Esophagus squamous epithelium (tissue), 5 donors: ENCODE measurements at regions not wholly inside any gene's neighbourhood (a gene's known extent, or its start where the extent isn't known, plus 50 kb on each side); places are given as distances from the start of the nearest gene placed in this dataset.
"Not testable (repeated sequence)": the region's sequence is repeated elsewhere in the genome, so short reads cannot be mapped to it uniquely, and the experiment has no call there.

ENCODE experiments used
- DNase-seq: peaks from one replicate; lab custom pipeline; 2025; lab: John Stamatoyannopoulos, UW
- H3K27ac ChIP-seq, 4 donors: fragments of 200-600 bp; sonication (generic); one replicate each; pipeline ENCODE4 v1.5.1; 2016 to 2019; ENCODE audit warnings: mild to moderate bottlenecking in 1 of 4
- H3K27me3 ChIP-seq, 4 donors: fragments of 200-600 bp; sonication (generic); 1 replicate in 3 of 4; 2 replicates in 1 of 4; pipeline versions ENCODE4 v1.5.1 to v1.6.0; 2017 to 2021; ENCODE audit warnings: antibody characterized with exemption in 1 of 4
- H3K36me3 ChIP-seq, 3 donors: fragments of 200-600 bp; sonication (generic); one replicate each; pipeline ENCODE4 v1.5.1; 2016 to 2019
- H3K4me1 ChIP-seq, 3 donors: fragments of 200-600 bp; sonication (generic); one replicate each; pipeline ENCODE4 v1.5.1; 2017 to 2019
- H3K4me3 ChIP-seq, 4 donors: fragments of 200-600 bp; sonication (generic); 1 replicate in 3 of 4; 2 replicates in 1 of 4; pipeline ENCODE4 v1.5.1; 2016 to 2019; ENCODE audit warnings: mild to moderate bottlenecking in 2 of 4, moderate library complexity in 1 of 4
- H3K9me3 ChIP-seq, 3 donors: fragments of 200-600 bp; sonication (generic); one replicate each; pipeline ENCODE4 v1.5.1; 2016 to 2019
- POLR2A ChIP-seq, 4 donors: fragments of 450-650 bp; IDR thresholded peaks; one replicate each; pipeline ENCODE4 v1.6.1; 2017; ENCODE audit warnings: antibody characterized with exemption in 4 of 4, mild to moderate bottlenecking in 4 of 4, moderate library complexity in 3 of 4
- WGBS, 2 donors: methylation state at CpG; one replicate each; pipeline ENCODE4 v1.1.5; 2018; 5-methylcytosine and 5-hydroxymethylcytosine counted together
- intact Hi-C: fragments of 100-400 bp; cut with DNase I; formaldehyde crosslinking; loops from one replicate; pipeline ENCODE4 v1.15.0; 2022
- TF ChIP-seq, protein P1 (sequence below), 6 experiments: fragments of 450-650 bp in 4 of 6; fragments of 200-600 bp in 2 of 6; sonication (generic) in 2 of 6; IDR thresholded peaks; one replicate each; pipeline ENCODE4 v1.5.1; 2016 to 2019; ENCODE audit warnings: antibody characterized with exemption in 6 of 6, mild to moderate bottlenecking in 4 of 6, moderate library complexity in 4 of 6
- donor health status: DM: yes; HTN: yes; CAD: no.

DNA sequence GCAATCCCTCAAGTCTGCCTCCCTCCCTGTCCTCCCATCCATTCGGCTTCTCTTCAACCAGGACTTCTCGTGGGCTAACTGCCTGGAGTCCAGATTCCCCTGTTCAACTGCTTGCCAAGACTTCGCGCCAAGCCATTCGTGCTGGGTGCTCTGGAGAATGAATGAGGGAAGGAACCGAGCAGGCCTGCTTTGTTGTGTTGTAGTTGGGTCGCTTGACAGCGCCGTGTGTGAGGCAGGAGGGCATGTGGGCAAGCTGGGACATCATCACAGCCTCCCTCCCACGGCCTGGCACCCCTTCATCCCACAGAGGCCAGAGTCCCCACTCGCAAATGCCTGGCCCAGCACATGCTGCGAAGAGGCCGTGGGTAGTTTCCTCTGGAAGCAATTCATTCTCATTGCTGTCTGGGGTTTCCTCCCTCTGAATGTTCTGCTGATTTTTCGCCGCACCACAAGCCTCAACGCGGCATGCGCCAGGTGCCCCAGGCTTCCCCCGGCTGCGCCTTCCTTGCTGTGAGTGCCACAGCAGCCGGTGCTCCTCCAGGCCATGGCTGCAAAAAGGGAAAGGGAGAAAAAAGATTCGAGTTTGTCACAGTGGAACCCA is 336.0 kb downstream of the QKI start:
- H3K4me3 ChIP-seq: peak overlapping the region in 1 of 4 donors; percentile 18

DNA sequence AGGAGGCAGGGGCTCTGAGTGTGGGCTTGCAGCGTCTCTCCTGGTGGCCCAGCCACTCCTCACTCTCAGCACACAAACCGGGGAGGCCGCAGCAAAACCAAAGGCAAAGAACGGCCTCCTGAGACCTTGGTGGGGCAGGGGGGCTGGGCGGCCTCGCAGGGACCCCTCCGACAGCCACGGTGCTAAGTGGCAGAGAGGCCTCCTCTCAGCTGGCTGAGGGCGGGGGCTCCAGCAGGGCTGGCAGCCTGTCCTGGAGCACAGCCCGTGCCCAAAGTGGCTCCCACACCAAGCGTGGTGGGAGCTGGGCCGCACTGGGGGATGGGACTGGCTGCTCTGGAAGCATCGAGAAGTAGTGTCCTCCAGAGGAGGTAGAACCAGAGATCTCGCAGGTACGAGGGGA is 334.4 kb downstream of the QKI start:
- Histone ChIP-seq H3K27me3 (no peaks in the 10 kb centered on the region), H3K9me3 (peaks cover 0 to 2% (median 0%) of the 10 kb centered on the region in 3 donors), H3K27ac (no peak overlapping the region), H3K36me3 (no peaks in the 10 kb centered on the region), H3K4me3 (no peak overlapping the region), H3K4me1 (peaks cover 0 to 35% (median 12%) of the 10 kb centered on the region in 3 donors)
- no peak for TF ChIP-seq POLR2A (IDR thresholded peaks at IDR 0.05)
- intact Hi-C loops: no loop called here
- no peak for DNase-seq
- 90 to 95% methylated on average over 5 to 10 of the region's 15 CpGs for WGBS, 2 donors

More for the DNA sequence above, 336.0 kb downstream of the QKI start:
- intact Hi-C loops: no loop called here
- Histone ChIP-seq H3K9me3 (peaks cover 0 to 4% (median 0%) of the 10 kb centered on the region in 3 donors), H3K4me1 (peaks cover 0 to 33% (median 12%) of the 10 kb centered on the region in 3 donors), H3K27me3 (no peaks in the 10 kb centered on the region), H3K36me3 (no peaks in the 10 kb centered on the region), H3K27ac (peak overlapping the region; percentile 21 to 71 (median 43))
- no peak for TF ChIP-seq POLR2A (IDR thresholded peaks at IDR 0.05)
- TF ChIP-seq, protein P1, sequence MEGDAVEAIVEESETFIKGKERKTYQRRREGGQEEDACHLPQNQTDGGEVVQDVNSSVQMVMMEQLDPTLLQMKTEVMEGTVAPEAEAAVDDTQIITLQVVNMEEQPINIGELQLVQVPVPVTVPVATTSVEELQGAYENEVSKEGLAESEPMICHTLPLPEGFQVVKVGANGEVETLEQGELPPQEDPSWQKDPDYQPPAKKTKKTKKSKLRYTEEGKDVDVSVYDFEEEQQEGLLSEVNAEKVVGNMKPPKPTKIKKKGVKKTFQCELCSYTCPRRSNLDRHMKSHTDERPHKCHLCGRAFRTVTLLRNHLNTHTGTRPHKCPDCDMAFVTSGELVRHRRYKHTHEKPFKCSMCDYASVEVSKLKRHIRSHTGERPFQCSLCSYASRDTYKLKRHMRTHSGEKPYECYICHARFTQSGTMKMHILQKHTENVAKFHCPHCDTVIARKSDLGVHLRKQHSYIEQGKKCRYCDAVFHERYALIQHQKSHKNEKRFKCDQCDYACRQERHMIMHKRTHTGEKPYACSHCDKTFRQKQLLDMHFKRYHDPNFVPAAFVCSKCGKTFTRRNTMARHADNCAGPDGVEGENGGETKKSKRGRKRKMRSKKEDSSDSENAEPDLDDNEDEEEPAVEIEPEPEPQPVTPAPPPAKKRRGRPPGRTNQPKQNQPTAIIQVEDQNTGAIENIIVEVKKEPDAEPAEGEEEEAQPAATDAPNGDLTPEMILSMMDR (IDR thresholded peaks at IDR 0.05): no peak
- 8 to 20% methylated on average over 2 to 9 of the region's 22 CpGs for WGBS, 2 donors
- DNase-seq: no peak

DNA sequence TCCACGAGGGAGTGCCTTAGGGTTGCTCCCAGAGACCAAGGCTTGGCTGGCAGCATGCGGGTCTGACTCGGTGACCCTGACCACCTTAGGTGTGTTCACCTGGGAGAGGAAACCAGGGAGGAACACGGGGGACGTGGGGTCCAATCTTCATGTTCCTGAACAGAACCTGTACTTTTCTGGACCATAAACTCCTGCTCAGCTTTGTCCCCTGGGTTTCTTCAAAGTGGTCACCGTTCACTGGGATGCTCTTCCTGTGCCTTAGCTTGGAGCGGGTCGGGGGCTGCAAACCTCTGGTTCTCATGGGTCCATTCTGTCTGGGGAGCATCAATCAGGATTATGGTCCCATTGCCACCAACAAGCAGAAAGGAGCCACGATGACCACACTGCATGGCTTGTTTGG is 333.5 kb downstream of the QKI start:
- DNase-seq: no peak
- peaks cover 0 to 35% (median 12%) of the 10 kb centered on the region in 3 donors for H3K4me1 ChIP-seq
- 89 to 91% methylated on average over 4 to 7 of the region's 9 CpGs for whole genome bisulfite sequencing, 2 donors
- no peaks in the 10 kb centered on the region for H3K9me3 ChIP-seq
- H3K27ac ChIP-seq: no peak overlapping the region
- no peak overlapping the region for H3K4me3 ChIP-seq
- H3K36me3 ChIP-seq: no peaks in the 10 kb centered on the region
- no peak for TF ChIP-seq POLR2A (IDR thresholded peaks at IDR 0.05)
- TF ChIP-seq, protein P1 (IDR thresholded peaks at IDR 0.05): no peak
- intact Hi-C loops: no loop called here
- no peaks in the 10 kb centered on the region for H3K27me3 ChIP-seq

DNA sequence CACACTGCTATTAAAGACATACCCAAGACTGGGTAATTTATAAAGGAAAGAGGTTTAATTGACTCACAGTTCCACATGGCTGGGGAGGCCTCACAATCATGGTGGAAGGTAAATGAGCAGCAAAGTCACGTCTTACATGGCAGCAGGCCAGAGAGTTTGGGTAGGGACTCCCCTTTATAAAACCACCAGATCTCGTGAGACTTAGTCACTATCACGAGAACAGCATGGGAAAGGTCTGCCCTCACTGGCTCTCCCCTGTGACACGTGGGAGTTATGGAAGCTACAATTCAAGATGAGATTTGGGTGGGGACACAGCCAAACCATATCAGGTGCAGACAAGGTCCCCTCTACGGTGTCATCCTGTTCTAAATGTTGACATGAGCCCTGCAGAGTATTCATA is 332.5 kb downstream of the QKI start:
- H3K27me3 ChIP-seq, DNase-seq, H3K36me3 ChIP-seq, H3K4me3 ChIP-seq, H3K9me3 ChIP-seq, H3K27ac ChIP-seq, intact Hi-C loops: not testable (repeated sequence)
- peaks cover 0 to 35% (median 12%) of the 10 kb centered on the region in 3 donors for H3K4me1 ChIP-seq
- WGBS, 2 donors: 76 to 84% methylated on average over 5 of the region's 5 CpGs

DNA sequence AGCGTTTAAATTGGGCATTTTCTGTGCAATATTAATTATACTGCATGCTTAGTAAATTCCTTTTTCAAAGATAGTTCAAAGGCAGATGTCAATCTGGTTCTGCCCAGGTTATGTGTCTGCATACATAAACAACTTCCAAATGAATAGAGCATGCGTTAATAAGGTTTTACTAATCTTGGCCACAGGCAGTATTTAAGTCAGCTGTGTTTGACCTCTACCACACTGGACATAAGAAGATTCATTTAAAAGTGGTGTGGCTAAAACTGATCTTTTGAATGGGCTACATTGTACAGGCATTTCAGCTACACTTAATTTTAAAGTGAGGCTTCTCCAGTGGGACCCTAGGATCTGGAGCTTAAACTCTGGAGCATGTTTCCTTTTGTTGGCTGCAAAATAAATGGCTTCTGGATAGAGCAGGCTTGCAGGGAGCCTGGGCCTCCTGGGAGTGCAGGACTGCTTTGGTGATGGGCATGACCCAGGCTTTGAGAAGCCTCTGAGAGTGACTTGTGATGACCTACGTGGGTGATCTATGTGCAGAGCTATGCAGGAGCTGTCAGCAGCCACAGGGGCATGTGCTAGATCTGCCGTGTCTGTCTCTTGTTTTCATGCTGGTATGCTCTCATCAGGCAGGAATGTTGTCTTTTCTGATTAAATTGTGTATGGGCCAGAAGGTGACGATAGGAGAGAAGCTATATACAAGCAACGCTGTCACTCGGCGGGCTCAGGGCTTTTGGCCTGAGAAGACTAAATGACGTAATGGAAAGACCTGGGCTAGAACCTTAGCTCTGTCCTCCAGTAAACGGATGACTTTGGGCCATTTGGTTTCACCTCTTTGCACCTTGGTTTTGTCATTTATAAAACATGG is 331.2 kb downstream of the QKI start:
- 37 to 48% methylated on average over 10 of the region's 10 CpGs for WGBS, 2 donors
- Histone ChIP-seq H3K36me3 (no peaks in the 10 kb centered on the region), H3K4me3 (no peak overlapping the region), H3K27ac (no peak overlapping the region), H3K9me3 (no peaks in the 10 kb centered on the region), H3K27me3 (no peaks in the 10 kb centered on the region), H3K4me1 (peaks cover 0 to 22% (median 6%) of the 10 kb centered on the region in 3 donors)
- intact Hi-C loops: no loop called here
- TF ChIP-seq POLR2A (IDR thresholded peaks at IDR 0.05): no peak
- TF ChIP-seq, protein P1 (IDR thresholded peaks at IDR 0.05): no peak
- DNase-seq: no peak
